ENCODE measurements at regions not wholly inside any gene's neighbourhood (a gene's known extent, or its start where the extent isn't known, plus 50 kb on each side); places are given as distances from the start of the nearest gene placed in this dataset.

DNA sequence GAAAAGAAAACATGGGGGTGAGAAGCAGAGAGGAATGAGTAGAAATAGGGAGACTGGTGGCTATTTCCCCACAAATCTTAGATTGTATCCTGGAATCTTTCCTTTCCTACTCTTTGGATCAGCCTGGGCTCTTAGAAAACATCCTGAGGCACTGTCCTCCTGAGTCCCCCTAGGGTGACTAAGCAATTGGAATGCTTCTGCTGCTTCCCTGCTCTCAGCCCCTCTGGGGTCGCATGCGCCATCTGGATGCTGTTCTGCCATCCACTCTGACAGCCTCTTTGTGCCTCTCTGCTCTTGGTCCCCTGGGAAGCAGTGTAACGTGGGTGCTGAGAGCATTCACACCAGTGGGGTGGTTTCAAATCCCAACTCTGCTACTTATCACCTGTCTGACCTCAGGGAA, 443.0 kb downstream of the SIPA1L2 start:
- no peaks in the 10 kb centered on the region for H4K20me1 ChIP-seq (ENCODE audit: insufficient read depth, low read length)
- DNase-seq = no peak
- TF ChIP-seq EZH2 (optimal IDR thresholded peaks at IDR 0.05; ENCODE audit: low read depth, low read length) (no peak), EZH2phosphoT487 (IDR thresholded peaks at IDR 0.05; ENCODE audit: low read length) (no peak), CTCF (IDR thresholded peaks at IDR 0.05; ENCODE audit: low read length) (no peak)

DNA sequence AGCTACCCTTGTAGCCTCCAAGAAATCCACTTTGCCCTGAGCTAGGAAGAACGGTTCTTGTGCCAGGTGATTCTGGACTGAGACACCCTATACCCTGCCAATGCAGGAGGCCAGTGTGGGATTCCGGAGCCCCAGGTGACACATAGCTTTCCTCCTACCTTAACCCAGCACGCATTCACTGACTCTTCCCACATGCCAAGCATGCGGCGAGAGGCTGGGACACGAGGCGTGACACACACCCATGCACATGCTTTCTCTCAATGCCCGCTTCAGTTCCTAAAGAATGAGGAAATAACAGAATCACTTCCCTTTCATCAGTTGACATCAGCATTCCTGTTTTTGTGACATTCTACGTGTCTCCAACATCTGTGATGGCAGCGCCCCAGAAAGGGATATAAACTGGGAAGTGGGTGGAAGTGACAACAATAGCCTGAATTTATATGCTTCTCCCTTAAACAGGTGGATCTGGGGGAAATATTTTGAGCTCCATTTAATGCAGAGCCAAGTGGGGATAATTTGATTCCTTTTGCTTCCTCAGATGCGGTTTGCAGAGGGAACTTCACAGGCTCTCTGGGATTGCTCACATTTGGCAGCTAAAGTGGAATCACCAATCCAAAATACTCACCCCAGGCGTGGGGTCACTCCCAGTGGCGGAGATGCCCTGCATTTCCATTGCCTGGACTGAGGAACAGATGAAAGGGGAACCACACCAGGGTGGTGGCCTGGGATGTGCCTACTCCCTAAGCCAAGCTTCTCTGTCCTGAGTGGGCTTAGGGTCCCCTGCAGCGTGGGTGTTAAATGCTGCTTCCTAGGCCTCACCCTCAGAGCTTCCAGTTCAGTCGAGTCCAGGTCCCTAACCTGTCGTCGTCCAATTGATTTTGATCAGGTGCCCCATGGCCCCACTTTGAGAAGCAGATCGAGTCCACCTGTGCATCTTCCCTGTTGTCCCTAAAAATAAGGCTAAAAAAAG, 445.1 kb downstream of the SIPA1L2 start:
- Histone ChIP-seq H3K79me2 (ENCODE audit: low read length) (no peaks in the 10 kb centered on the region), H3K9me2 (replicated peaks; ENCODE audit: insufficient read depth, low read length) (no peaks in the 10 kb centered on the region), H3K4me3 (ENCODE audit: low read length) (no peak overlapping the region), H3F3A (ENCODE audit: insufficient read depth, low read length) (no peaks in the 10 kb centered on the region), H4K20me1 (ENCODE audit: insufficient read depth, low read length) (no peaks in the 10 kb centered on the region), H3K9ac (ENCODE audit: low read length) (no peak overlapping the region), H3K27me3 (replicated peaks; ENCODE audit: insufficient read depth, low read length) (no peaks in the 10 kb centered on the region), H3K9me3 (replicated peaks; ENCODE audit: insufficient read depth, low read length) (no peaks in the 10 kb centered on the region), H3K4me2 (ENCODE audit: low read depth, low read length) (no peak overlapping the region), H3K27ac (ENCODE audit: low read length) (no peak overlapping the region), H3K36me3 (replicated peaks; ENCODE audit: insufficient read depth, low read length) (no peaks in the 10 kb centered on the region), H2AFZ (ENCODE audit: low read length) (no peak overlapping the region), H3K4me1 (ENCODE audit: low read length) (no peaks in the 10 kb centered on the region)
- no peak for DNase-seq
- TF ChIP-seq EZH2phosphoT487 (IDR thresholded peaks at IDR 0.05; ENCODE audit: low read length) = no peak
- TF ChIP-seq EZH2 (optimal IDR thresholded peaks at IDR 0.05; ENCODE audit: low read depth, low read length) = no peak
- TF ChIP-seq CTCF (IDR thresholded peaks at IDR 0.05; ENCODE audit: low read length) = no peak

More for the DNA sequence above, 443.0 kb downstream of the SIPA1L2 start:
- no peaks in the 10 kb centered on the region for H3K4me1 ChIP-seq (ENCODE audit: low read length)
- no peaks in the 10 kb centered on the region for H3K9me2 ChIP-seq (replicated peaks; ENCODE audit: insufficient read depth, low read length)
- no peaks in the 10 kb centered on the region for H3F3A ChIP-seq (ENCODE audit: insufficient read depth, low read length)
- no peaks in the 10 kb centered on the region for H3K9me3 ChIP-seq (replicated peaks; ENCODE audit: insufficient read depth, low read length)
- H3K9ac ChIP-seq (ENCODE audit: low read length) = no peak overlapping the region
- H3K4me3 ChIP-seq (ENCODE audit: low read length) = no peak overlapping the region
- no peak overlapping the region for H3K4me2 ChIP-seq (ENCODE audit: low read depth, low read length)
- H3K27ac ChIP-seq (ENCODE audit: low read length) = no peak overlapping the region
- H3K36me3 ChIP-seq (replicated peaks; ENCODE audit: insufficient read depth, low read length) = no peaks in the 10 kb centered on the region
- no peak overlapping the region for H2AFZ ChIP-seq (ENCODE audit: low read length)
- H3K79me2 ChIP-seq (ENCODE audit: low read length) = no peaks in the 10 kb centered on the region
- H3K27me3 ChIP-seq (replicated peaks; ENCODE audit: insufficient read depth, low read length) = no peaks in the 10 kb centered on the region

DNA sequence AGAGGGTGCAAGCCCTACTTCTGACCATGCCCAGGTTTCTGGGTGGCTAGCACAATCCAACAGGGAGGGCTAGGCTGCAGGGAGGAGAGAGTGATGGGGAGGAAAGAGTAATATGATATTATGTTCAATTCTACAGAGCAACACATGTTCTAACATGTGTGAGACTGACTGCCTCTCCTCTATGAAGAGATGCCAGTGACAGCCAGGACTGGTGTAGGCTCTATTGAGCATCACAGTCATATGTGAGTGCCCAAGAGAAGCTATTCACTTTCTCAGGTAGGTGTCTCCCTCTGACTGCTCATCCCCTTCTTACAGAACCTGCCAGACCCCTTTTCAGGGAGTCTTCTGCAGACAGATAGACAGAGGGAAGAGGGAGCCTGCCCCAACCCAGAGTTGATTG, 446.1 kb downstream of the SIPA1L2 start:
- no peaks in the 10 kb centered on the region for H3K9me2 ChIP-seq (replicated peaks; ENCODE audit: insufficient read depth, low read length)
- no peak overlapping the region for H3K4me3 ChIP-seq (ENCODE audit: low read length)
- no peaks in the 10 kb centered on the region for H4K20me1 ChIP-seq (ENCODE audit: insufficient read depth, low read length)
- H3K36me3 ChIP-seq (replicated peaks; ENCODE audit: insufficient read depth, low read length) = no peaks in the 10 kb centered on the region
- no peaks in the 10 kb centered on the region for H3K79me2 ChIP-seq (ENCODE audit: low read length)
- TF ChIP-seq EZH2 (optimal IDR thresholded peaks at IDR 0.05; ENCODE audit: low read depth, low read length) (no peak), CTCF (IDR thresholded peaks at IDR 0.05; ENCODE audit: low read length) (no peak), EZH2phosphoT487 (IDR thresholded peaks at IDR 0.05; ENCODE audit: low read length) (no peak)
- no peaks in the 10 kb centered on the region for H3K4me1 ChIP-seq (ENCODE audit: low read length)
- no peaks in the 10 kb centered on the region for H3K9me3 ChIP-seq (replicated peaks; ENCODE audit: insufficient read depth, low read length)
- H2AFZ ChIP-seq (ENCODE audit: low read length) = no peak overlapping the region
- H3K27ac ChIP-seq (ENCODE audit: low read length) = no peak overlapping the region
- H3K4me2 ChIP-seq (ENCODE audit: low read depth, low read length) = no peak overlapping the region
- no peaks in the 10 kb centered on the region for H3K27me3 ChIP-seq (replicated peaks; ENCODE audit: insufficient read depth, low read length)
- H3K9ac ChIP-seq (ENCODE audit: low read length) = no peak overlapping the region
- no peaks in the 10 kb centered on the region for H3F3A ChIP-seq (ENCODE audit: insufficient read depth, low read length)
- DNase-seq = no peak
